ENCODE measurements at regions not wholly inside any gene's neighbourhood (a gene's known extent, or its start where the extent isn't known, plus 50 kb on each side); places are given as distances from the start of the nearest gene placed in this dataset.
"Not testable (repeated sequence)": the region's sequence is repeated elsewhere in the genome, so short reads cannot be mapped to it uniquely, and the experiment has no call there.

DNA sequence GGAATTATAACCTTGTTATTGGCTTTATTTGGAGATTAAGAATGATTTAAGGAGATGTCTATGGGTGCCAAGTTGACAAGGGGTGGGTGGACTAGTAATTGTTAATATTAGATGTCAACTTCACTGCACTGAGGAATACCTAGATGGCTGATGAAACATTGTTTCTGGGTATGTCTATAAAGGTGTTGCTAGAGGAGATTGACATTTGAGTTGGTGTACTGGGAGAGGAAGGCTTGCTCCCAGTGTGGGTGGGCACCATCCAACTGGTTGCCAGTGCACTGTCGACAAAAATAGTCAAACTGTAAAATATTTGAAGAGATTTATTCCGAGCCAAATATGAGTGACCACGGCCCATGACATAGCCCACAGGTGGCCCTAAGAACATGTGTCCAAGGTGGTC is 378.8 kb downstream of the NDFIP2 start:
- DNase-seq: no peak

GRCh38 chr13:79853251-79853650 is 372.3 kb downstream of the NDFIP2 start:
- DNase-seq: no peak

- no peak for DNase-seq
Measured at GRCh38 chr13:79851318-79851717, 370.4 kb downstream of the NDFIP2 start.

DNA sequence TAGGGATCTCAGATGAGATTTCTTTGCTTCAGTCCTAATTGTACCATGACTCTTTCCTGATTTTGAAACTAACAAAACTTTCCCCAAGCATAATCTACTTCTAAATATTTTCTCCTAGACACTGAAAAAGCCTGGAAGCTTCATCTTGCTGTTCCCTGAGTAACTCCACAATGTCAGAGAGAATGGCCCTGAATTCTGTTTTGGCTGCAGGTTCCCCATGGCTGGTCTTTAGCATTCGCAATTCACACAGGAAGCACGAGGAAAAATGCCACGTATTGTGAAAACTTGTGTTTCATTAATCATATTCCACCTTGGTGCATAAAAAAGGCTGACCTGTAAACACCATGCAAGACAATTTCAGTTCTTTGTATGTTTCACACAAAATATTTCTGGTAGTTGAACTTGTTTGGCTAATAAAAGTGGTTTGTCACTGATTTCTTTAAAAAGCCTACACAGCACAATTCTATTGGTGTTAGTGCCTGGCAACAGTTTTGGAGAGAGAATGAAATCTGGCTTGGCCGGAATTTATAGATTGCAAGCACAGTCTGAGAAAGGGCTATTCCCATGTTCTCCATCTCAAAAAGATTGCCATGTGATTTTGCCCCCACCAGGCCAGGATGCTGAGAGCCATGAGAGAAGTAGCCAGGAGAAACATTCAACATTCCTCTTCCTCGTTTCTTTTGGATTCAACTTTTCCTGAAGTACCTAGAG is 367.1 kb downstream of the NDFIP2 start:
- DNase-seq: no peak

DNA sequence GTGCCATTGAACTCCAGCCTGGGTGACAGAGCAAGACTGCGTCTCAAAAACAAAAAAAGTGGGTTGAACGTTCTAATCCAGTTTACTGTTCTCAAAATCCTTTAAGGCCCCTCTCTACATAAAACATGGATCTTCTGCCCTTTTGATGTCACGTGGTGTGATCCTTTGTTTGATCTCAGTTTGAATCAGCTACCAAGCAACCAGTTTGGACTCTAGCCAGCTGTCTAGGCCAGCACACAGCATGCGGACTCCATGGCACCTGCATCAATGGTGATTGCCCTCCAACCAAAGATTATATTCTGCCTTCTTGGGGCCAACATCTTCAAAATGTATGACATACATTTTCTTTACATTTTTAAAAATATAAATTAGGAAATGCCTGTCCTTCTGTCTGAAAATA is 365.4 kb downstream of the NDFIP2 start:
- peak; percentile 60 for DNase-seq

DNA sequence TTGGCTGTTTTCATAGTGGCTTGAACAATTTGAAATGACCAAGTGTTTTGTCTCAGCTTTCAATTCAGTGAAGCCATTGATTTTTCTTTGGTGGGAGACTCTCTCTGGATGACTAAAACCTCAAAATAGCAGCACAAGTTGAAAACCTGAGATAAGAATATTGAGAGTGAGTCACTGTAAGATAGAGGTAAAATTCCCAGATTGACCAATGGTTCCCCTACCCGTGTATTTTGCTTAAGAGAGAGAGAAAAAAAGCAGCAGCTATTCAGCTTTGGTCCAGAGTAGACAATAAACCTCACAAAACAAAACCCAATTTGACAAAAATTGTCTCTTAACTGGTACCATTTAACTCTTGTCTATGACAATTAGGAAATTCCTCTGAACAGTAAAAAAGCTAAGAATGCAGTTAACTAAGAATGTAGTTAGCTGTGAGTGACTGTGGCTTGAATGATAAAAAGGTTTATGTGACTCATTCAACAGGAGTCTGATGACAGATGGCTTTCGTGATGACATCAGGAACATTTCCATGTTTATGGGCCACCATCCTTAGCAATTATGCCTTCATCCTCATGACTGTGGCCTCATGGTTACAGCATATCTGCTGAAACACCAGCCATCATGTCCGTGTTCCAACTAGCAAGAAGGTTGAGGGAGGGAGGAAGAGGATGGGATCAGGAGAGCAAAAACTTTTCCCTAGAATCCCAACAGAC is 356.9 kb downstream of the NDFIP2 start:
- no peak for DNase-seq

GRCh38 chr13:79836121-79836520 is 355.2 kb downstream of the NDFIP2 start:
- not testable (repeated sequence) for DNase-seq

DNA sequence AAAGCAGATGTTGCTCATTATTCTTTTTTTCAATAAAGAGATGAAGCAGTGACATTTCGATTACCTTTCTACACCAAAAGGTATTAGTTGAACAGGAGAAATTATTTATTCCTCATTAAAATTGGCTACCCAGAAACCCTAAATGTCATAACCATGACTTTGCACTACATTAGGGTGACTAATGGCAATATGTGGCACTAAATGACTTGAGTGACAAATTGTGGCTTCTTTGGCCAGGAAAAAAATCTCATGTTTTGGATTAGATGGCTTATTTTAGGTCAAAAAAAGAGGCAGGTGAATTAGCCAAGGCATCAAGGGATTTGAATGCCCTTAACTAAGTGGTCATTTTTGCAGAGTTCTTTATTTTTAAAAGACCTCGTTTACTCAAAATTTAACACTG is 353.9 kb downstream of the NDFIP2 start:
- DNase-seq: no peak

- no peak for DNase-seq
Measured at GRCh38 chr13:79833991-79834390, 353.0 kb downstream of the NDFIP2 start.

GRCh38 chr13:79831556-79831955 is 350.6 kb downstream of the NDFIP2 start:
- DNase-seq: no peak

DNA sequence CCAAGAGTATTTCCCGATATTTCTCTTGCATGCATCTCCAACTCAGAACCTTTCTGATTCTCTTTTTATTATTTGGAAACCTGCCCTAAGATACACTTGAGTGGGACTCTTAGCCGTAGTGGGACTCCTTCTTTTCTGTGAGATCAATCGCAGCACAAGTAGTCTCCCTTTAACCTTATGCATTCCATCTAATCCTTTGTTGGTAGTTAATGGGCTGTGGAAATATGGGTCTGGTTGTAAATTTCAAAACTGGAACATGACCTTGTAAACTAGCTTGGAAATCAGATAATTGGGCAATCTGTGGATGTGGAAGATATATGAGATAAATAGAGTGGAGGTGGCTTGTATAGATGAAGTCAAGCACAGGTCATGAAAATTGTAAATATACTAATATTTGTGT is 350.0 kb downstream of the NDFIP2 start:
- DNase-seq: no peak

DNA sequence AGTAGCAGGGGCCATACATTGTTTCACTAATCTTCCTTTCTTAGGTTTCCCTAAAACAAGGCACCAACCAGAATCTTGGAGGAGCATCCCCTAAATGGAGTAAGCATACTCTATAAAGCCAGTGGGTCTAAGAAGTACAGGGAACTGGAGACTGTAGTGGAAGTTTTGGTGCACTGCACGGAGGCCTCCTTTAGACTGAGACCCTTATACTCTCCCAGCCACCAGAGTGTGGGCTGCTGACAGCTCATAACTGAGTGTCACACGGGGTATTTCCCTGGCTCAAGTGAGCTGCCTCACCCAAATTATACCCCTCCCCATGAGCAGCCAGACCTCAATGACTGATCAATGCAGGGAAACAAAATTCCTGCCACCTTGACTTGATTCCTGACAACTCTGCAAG is 349.5 kb downstream of the NDFIP2 start:
- DNase-seq: no peak

GRCh38 chr13:79829880-79830279 is 348.9 kb downstream of the NDFIP2 start:
- no peak for DNase-seq

DNA sequence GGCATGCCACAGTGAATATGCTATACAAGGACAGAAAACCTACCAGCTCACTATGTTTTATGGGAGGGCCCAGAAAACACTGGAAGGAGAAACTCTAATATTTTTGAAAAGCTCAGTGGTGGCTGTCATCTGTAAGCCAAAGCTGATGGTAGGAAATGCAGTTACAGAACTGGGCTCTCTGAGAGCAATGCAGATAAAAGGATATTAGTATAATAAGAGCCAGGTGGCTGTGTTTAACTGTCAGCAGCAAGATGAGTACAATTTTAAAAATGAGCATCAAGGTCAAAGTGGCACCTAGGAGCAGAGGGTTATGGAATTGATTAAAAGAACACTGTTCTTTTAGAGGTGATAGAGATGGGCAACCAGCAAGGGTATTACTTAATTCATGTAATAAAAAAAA is 345.0 kb downstream of the NDFIP2 start:
- no peak for DNase-seq

- no peak for DNase-seq
Measured at GRCh38 chr13:79815041-79815440, 334.1 kb downstream of the NDFIP2 start.

GRCh38 chr13:79812070-79812850 is 331.3 kb downstream of the NDFIP2 start:
- no peak for DNase-seq

DNA sequence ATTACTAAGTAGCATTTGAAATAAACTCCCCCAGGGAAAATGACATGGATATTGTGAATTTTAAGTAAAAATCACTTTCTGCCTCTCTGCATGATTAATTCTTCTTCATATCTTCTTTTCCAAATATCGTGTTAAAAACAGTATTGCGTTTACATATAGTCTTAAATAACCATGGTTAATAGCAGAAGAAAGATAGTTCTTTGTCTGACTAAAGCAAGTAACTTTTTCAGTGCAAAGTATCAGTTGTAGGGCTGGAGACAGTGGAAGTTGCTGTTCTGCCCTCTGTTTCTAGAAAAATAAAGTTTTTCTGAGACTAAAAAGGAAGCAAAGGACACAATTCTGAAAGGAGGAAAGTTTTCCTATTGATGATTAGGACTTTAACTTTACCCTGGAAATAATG is 330.2 kb downstream of the NDFIP2 start:
- DNase-seq: no peak

DNA sequence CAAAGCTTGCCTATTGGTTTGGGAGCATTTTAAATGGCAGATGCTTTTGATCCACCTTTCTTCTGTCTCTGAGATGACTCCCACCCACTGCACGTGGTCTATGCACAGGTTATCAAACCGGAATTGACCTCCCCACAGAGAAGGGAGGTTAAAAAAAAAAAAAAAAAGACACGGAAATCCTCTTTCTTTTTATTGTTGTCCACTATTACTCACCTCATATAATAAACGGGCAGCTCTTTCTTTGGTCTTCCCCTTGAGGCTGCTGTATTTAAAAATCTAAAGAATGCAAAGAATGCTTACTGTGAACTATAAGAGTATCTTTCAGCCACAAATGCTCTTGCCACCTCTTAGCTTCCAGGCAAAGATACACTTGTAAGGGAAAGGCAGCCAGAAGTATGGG is 329.7 kb downstream of the NDFIP2 start:
- DNase-seq: no peak

DNA sequence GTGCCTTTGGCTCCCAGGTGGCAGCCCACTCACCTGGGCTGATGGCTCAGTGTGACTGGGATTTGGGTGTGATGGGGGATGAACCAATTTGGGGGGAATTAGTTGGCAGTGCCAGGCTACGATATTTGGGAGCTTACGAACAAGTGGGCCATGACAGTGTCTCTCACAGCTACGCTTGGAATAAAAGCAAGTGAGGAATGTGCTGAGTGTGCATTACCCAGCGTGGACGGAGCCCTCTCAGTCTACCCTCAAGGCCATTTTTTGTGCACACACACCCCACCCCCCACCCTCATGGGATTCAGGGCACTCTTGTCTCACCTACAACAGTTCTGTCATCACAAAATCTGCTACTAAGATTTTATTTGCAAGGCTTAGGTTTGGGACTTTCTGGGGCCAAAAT is 329.1 kb downstream of the NDFIP2 start:
- DNase-seq: no peak

GRCh38 chr13:79808475-79808874 is 327.5 kb downstream of the NDFIP2 start:
- DNase-seq: no peak

GRCh38 chr13:79807554-79807953 is 326.6 kb downstream of the NDFIP2 start:
- no peak for DNase-seq

- no peak for DNase-seq
Measured at GRCh38 chr13:79806821-79807220, 325.9 kb downstream of the NDFIP2 start.

- DNase-seq: no peak
Measured at GRCh38 chr13:79805317-79805716, 324.4 kb downstream of the NDFIP2 start.

DNA sequence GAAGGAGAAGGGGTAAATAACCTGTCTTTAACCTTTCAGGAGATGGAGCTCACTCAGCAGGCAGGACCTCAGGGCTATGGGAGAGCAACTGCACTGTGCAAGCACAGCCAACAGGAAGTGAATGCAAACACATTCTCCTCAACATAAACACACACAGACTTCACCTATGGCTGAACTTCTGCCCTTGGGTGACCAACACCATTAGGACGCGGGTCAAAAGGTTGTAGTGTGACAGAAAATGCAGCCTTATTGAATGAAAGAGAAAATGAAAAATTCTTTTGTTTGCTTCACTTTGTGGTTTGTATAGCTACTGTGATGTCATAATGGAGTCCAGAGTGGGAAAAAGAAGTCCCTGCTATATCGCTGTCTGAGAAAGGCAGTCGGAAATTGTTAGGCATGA is 323.0 kb downstream of the NDFIP2 start:
- DNase-seq: no peak
